K562 (cell line): ENCODE measurements at regions not wholly inside any gene's neighbourhood (a gene's known extent, or its start where the extent isn't known, plus 50 kb on each side); places are given as distances from the start of the nearest gene placed in this dataset.

Source experiments
- ZNF217 ChIP-seq: sonication (generic); formaldehyde crosslinking; IDR thresholded peaks from 2 replicates; pipeline ENCODE4 v1.8.0; 2022; ENCODE audit warnings: mild to moderate bottlenecking, missing genetic modification reagents
- TF ChIP-seq, protein P1 (sequence below), 2 experiments: fragments of 450-650 bp in 1 of 2; sonication (generic) in 1 of 2; formaldehyde crosslinking in 1 of 2; IDR thresholded peaks; 2 replicates each; pipeline versions ENCODE4 v1.7.1 to v1.9.0; 2016 to 2022; ENCODE audit warnings: inconsistent platforms in 1 of 2, mild to moderate bottlenecking in 1 of 2, missing genetic modification reagents in 1 of 2

DNA sequence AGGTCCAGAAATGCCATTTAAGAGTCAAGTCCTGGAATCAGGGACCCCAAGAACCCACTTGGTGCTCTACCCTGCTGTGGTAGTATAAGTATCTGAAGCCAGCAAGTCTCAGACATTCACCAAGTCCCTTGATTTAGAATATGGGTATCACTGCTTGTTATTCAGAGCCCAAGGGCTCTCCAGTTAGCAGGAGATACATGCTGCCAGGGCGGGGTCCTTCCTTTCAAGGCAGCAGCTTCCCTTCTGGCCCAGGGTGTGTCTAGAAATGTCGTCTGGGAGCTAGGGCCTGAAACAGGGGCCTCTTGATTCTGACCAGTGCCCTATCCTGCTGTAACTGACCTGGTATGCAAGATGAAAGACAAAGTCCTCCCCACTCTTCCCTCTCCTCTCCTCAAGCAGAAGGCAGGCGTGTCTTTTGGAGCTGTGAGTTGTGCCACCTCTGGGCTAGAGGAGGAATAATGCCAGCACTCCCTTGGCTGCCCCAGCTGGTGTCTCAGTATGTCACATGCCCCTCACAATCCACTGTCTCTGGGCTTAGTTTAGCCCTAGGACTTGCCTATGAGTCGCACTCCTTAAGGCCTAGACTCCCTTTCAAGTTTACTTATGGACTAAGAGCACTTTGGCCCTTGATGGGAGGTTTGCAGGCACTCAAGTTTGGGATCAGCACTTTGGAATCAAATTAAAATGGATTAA, 200.2 kb downstream of the MRPL39 start (continued):
- TF ChIP-seq, protein P1, sequence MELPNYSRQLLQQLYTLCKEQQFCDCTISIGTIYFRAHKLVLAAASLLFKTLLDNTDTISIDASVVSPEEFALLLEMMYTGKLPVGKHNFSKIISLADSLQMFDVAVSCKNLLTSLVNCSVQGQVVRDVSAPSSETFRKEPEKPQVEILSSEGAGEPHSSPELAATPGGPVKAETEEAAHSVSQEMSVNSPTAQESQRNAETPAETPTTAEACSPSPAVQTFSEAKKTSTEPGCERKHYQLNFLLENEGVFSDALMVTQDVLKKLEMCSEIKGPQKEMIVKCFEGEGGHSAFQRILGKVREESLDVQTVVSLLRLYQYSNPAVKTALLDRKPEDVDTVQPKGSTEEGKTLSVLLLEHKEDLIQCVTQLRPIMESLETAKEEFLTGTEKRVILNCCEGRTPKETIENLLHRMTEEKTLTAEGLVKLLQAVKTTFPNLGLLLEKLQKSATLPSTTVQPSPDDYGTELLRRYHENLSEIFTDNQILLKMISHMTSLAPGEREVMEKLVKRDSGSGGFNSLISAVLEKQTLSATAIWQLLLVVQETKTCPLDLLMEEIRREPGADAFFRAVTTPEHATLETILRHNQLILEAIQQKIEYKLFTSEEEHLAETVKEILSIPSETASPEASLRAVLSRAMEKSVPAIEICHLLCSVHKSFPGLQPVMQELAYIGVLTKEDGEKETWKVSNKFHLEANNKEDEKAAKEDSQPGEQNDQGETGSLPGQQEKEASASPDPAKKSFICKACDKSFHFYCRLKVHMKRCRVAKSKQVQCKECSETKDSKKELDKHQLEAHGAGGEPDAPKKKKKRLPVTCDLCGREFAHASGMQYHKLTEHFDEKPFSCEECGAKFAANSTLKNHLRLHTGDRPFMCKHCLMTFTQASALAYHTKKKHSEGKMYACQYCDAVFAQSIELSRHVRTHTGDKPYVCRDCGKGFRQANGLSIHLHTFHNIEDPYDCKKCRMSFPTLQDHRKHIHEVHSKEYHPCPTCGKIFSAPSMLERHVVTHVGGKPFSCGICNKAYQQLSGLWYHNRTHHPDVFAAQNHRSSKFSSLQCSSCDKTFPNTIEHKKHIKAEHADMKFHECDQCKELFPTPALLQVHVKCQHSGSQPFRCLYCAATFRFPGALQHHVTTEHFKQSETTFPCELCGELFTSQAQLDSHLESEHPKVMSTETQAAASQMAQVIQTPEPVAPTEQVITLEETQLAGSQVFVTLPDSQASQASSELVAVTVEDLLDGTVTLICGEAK (IDR thresholded peaks at IDR 0.05) = no peak
- TF ChIP-seq, protein P1 (CRISPR knock-in tag; IDR thresholded peaks at IDR 0.05) = no peak
- no peak for TF ChIP-seq ZNF217
